ENCODE measurements at regions not wholly inside any gene's neighbourhood (a gene's known extent, or its start where the extent isn't known, plus 50 kb on each side); places are given as distances from the start of the nearest gene placed in this dataset.

DNA sequence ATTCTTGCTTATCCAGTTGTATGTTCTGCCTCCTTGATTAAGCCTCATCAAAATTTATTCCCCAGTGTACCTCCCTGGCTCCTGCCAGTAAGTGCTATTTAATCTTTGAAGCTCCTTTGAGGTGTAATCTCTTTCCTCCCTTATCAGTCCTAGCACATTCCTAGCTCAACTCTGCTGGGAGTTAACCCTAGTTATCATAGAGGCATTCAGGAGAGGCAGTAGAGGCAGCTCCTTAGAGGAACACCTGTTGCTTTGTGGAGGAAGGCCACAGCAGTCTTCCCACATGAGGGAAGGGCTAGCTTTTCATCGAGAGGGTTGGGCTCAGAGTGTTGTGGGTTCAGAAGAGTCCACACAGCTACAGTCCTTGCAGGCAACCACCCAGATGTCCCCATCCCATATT, 182.4 kb upstream of the ARID2 start:
- TF ChIP-seq ZNF830 (tag by site-specific recombination; IDR thresholded peaks at IDR 0.05; ENCODE audit: low read depth) (no peak), ZEB2 (tag by site-specific recombination; IDR thresholded peaks at IDR 0.05) (no peak), TCF7L2 (IDR thresholded peaks at IDR 0.05; ENCODE audit: borderline replicate concordance, low read depth, low read length) (no peak), MZF1 (tag by site-specific recombination; IDR thresholded peaks at IDR 0.05; ENCODE audit: borderline replicate concordance) (no peak)
- TF ChIP-seq, protein P1, sequence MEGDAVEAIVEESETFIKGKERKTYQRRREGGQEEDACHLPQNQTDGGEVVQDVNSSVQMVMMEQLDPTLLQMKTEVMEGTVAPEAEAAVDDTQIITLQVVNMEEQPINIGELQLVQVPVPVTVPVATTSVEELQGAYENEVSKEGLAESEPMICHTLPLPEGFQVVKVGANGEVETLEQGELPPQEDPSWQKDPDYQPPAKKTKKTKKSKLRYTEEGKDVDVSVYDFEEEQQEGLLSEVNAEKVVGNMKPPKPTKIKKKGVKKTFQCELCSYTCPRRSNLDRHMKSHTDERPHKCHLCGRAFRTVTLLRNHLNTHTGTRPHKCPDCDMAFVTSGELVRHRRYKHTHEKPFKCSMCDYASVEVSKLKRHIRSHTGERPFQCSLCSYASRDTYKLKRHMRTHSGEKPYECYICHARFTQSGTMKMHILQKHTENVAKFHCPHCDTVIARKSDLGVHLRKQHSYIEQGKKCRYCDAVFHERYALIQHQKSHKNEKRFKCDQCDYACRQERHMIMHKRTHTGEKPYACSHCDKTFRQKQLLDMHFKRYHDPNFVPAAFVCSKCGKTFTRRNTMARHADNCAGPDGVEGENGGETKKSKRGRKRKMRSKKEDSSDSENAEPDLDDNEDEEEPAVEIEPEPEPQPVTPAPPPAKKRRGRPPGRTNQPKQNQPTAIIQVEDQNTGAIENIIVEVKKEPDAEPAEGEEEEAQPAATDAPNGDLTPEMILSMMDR (tag by site-specific recombination; IDR thresholded peaks at IDR 0.05), result no peak

All from HEK293 (cell line).